ENCODE measurements at regions not wholly inside any gene's neighbourhood (a gene's known extent, or its start where the extent isn't known, plus 50 kb on each side); places are given as distances from the start of the nearest gene placed in this dataset.

GRCh38 chr5:21164425-21164824 lies 1176.4 kb upstream of the CDH18 start:
- DNase-seq = no peak

GRCh38 chr5:21159510-21160059 lies 1171.6 kb upstream of the CDH18 start:
- no peak for DNase-seq

- DNase-seq = no peak
These were observed 1166.5 kb upstream of the CDH18 start for GRCh38 chr5:21154526-21154925.

GRCh38 chr5:21152611-21153010 lies 1164.6 kb upstream of the CDH18 start:
- DNase-seq = no peak

- DNase-seq = no peak
These were observed 1157.4 kb upstream of the CDH18 start for GRCh38 chr5:21145376-21145775.

- DNase-seq = no peak
These were observed 1155.7 kb upstream of the CDH18 start for GRCh38 chr5:21143686-21144085.

- DNase-seq = no peak
These were observed 1154.8 kb upstream of the CDH18 start for GRCh38 chr5:21142791-21143190.

- no peak for DNase-seq
These were observed 1153.0 kb upstream of the CDH18 start for GRCh38 chr5:21140987-21141386.

- DNase-seq = no peak
These were observed 1138.2 kb upstream of the CDH18 start for GRCh38 chr5:21126236-21126635.

GRCh38 chr5:21125238-21125983 lies 1137.4 kb upstream of the CDH18 start:
- no peak for DNase-seq

GRCh38 chr5:21121213-21121612 lies 1133.2 kb upstream of the CDH18 start:
- no peak for DNase-seq

- DNase-seq = no peak
These were observed 1109.7 kb upstream of the CDH18 start for GRCh38 chr5:21097661-21098060.

- DNase-seq = no peak
These were observed 1106.6 kb upstream of the CDH18 start for GRCh38 chr5:21094619-21095018.

- no peak for DNase-seq
These were observed 1099.8 kb upstream of the CDH18 start for GRCh38 chr5:21087766-21088165.

- DNase-seq = no peak
These were observed 1097.8 kb upstream of the CDH18 start for GRCh38 chr5:21085791-21086190.

- no peak for DNase-seq
These were observed 1084.0 kb upstream of the CDH18 start for GRCh38 chr5:21071986-21072385.

- no peak for DNase-seq
These were observed 1083.4 kb upstream of the CDH18 start for GRCh38 chr5:21071421-21071820.

GRCh38 chr5:21070858-21071257 lies 1082.9 kb upstream of the CDH18 start:
- DNase-seq = no peak

- no peak for DNase-seq
These were observed 1079.7 kb upstream of the CDH18 start for GRCh38 chr5:21067724-21068123.

GRCh38 chr5:21063146-21063545 lies 1075.1 kb upstream of the CDH18 start:
- DNase-seq = no peak

- no peak for DNase-seq
These were observed 1070.3 kb upstream of the CDH18 start for GRCh38 chr5:21058289-21058688.

- no peak for DNase-seq
These were observed 1063.9 kb upstream of the CDH18 start for GRCh38 chr5:21051945-21052344.

- DNase-seq = no peak
These were observed 1061.9 kb upstream of the CDH18 start for GRCh38 chr5:21049901-21050300.

GRCh38 chr5:21030981-21031380 lies 1043.0 kb upstream of the CDH18 start:
- no peak for DNase-seq

GRCh38 chr5:21024966-21025365 lies 1037.0 kb upstream of the CDH18 start:
- no peak for DNase-seq

Measured in C1 segment of cervical spinal cord (tissue), 14 donors.